ENCODE measurements at regions not wholly inside any gene's neighbourhood (a gene's known extent, or its start where the extent isn't known, plus 50 kb on each side); places are given as distances from the start of the nearest gene placed in this dataset.
"Not testable (repeated sequence)": the region's sequence is repeated elsewhere in the genome, so short reads cannot be mapped to it uniquely, and the experiment has no call there.

GRCh38 chr17:33871720-33872540, 383.2 kb upstream of the CCL2 start:
- H3K36me3 ChIP-seq = no peaks in the 10 kb centered on the region
- no peak overlapping the region for H3K4me3 ChIP-seq
- ATAC-seq (no peak), DNase-seq (no peak)
- no peak overlapping the region for H3K27ac ChIP-seq
- H3K4me1 ChIP-seq = no peaks in the 10 kb centered on the region
- intact Hi-C loops (cut with DNase I) = no loop called here
- no peaks in the 10 kb centered on the region for H3K9me3 ChIP-seq
- H3K27me3 ChIP-seq = peaks cover 0 to 37% of the 10 kb centered on the region in 2 donors
- TF ChIP-seq CTCF (IDR thresholded peaks at IDR 0.05) = no peak

GRCh38 chr17:33873201-33873617, 381.9 kb upstream of the CCL2 start:
- Histone ChIP-seq H3K4me1 (no peaks in the 10 kb centered on the region), H3K27me3 (peaks cover 0 to 45% of the 10 kb centered on the region in 2 donors), H3K36me3 (no peaks in the 10 kb centered on the region), H3K27ac (no peak overlapping the region), H3K4me3 (no peak overlapping the region), H3K9me3 (no peaks in the 10 kb centered on the region)
- TF ChIP-seq CTCF (IDR thresholded peaks at IDR 0.05) = no peak
- DNase-seq = no peak
- intact Hi-C loops (cut with DNase I) = no loop called here
- no peak for ATAC-seq

- Histone ChIP-seq H3K36me3 (no peaks in the 10 kb centered on the region), H3K4me3 (no peak overlapping the region), H3K9me3 (no peaks in the 10 kb centered on the region), H3K27me3 (peaks cover 0 to 45% of the 10 kb centered on the region in 2 donors), H3K4me1 (no peaks in the 10 kb centered on the region), H3K27ac (no peak overlapping the region)
- TF ChIP-seq CTCF (IDR thresholded peaks at IDR 0.05) = no peak
- intact Hi-C loops (cut with DNase I) = no loop called here
- DNase-seq (no peak), ATAC-seq (no peak)
Measured at GRCh38 chr17:33874617-33875060, 380.4 kb upstream of the CCL2 start.

- DNase-seq = no peak
- H3K4me3 ChIP-seq = no peak overlapping the region
- no peaks in the 10 kb centered on the region for H3K4me1 ChIP-seq
- H3K36me3 ChIP-seq = no peaks in the 10 kb centered on the region
- H3K9me3 ChIP-seq = no peaks in the 10 kb centered on the region
- ATAC-seq = no peak
- peaks cover 0 to 42% of the 10 kb centered on the region in 2 donors for H3K27me3 ChIP-seq
- H3K27ac ChIP-seq = no peak overlapping the region
- no peak for TF ChIP-seq CTCF (IDR thresholded peaks at IDR 0.05)
- intact Hi-C loops (cut with DNase I) = no loop called here
Measured at GRCh38 chr17:33875973-33876372, 379.1 kb upstream of the CCL2 start.

GRCh38 chr17:33882273-33882672, 372.8 kb upstream of the CCL2 start:
- H3K27ac ChIP-seq; H3K4me1 ChIP-seq; H3K27me3 ChIP-seq; ATAC-seq; H3K9me3 ChIP-seq; intact Hi-C loops (cut with DNase I); H3K4me3 ChIP-seq; H3K36me3 ChIP-seq; DNase-seq: not testable (repeated sequence)

- H3K4me1 ChIP-seq; H3K9me3 ChIP-seq; H3K27me3 ChIP-seq; H3K36me3 ChIP-seq; intact Hi-C loops (cut with DNase I); DNase-seq; H3K4me3 ChIP-seq; ATAC-seq; H3K27ac ChIP-seq: not testable (repeated sequence)
Measured at GRCh38 chr17:33882677-33883076, 372.4 kb upstream of the CCL2 start.

Measured in left lung (tissue), 4 donors.